NCI-H1436 (cell line): ENCODE measurements at regions not wholly inside any gene's neighbourhood (a gene's known extent, or its start where the extent isn't known, plus 50 kb on each side); places are given as distances from the start of the nearest gene placed in this dataset.

Source experiments
- DNase-seq: peaks from one replicate; lab custom pipeline; 2025; lab: John Stamatoyannopoulos, UW

DNA sequence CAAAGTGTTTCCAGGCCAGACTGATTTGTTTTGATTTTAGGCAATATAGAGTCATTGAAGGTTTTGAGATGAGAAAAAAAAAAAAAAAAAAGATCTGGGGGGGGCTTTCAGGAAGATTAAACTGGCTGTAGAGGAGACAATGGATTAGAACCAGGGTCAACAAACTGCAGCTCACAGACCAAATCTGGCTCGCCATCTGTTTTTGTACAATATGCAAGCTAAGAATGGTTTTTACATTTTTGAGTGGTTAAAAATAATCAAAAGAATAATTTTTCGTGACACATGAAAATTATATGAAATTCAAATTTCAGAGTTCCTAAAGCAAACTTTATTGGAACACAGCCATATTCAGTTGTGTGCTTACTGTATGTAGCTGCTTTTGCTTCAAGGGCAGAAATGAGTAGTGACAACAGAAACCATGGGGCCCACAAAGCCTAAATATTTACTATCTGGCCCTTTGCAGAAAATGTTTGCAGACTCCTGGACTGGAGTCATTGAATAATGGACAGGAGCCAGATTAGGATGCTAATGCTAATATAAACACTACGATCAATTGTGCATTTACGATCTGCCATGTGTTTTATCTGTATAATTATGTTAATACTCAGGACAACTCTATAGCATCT, 375.7 kb upstream of the DAB1 start:
- DNase-seq: no peak

DNA sequence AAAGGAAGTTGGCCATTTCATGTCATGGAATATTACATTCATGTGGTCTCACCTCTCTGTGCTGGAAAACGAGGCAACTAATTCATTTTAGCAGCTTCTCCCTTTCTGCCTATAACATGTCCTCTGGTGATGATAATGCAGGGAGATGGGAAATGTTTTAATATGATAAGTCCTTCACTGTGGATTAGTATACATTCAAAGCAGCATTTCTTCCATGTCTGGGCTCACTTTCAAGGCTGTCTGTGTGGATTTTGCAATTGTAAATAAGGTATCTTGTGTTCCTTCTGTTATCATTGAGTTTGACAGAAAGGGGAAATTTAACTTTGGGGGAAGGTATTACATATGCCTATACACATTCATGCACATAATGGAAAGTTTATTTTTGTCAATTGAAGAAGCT, 374.7 kb upstream of the DAB1 start:
- DNase-seq: no peak

DNA sequence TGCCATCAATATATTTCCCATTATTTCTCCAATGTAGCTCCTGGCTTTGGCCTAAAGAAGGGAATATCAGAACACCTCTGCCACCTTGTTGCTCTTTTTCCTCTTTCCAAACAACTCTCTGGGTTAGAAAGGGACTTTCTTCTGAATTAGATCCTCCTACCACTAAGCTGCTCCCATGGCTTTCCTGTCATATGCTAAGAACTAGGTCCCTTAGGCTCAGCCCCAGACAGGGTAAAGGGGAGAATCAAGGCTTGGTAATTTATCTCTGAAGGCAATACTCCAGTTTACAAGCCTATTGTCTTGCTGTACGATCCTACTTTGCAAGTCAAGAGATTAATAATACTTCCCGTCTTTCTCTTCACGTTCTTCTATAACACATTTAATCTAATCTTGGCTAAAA, 373.2 kb upstream of the DAB1 start:
- DNase-seq: no peak

DNA sequence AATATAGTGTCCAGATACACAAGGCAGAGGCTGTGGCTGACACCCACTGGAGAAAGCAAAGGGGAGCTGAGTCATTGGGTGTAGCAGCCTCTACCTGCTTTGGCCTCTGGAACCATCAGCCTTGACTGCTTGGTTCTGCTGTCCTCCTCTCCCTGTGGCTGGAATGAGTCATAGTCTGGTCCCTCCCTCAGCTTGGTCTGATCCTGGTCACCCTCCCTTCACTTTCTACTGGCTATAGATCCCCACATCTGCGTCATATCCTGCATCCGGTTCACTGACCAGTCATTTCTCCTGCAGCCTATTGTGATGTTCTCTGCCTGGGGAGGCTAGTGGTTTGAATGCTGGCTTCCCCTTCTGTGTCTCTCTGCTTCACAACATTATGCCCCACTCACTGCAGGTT, 372.8 kb upstream of the DAB1 start:
- no peak for DNase-seq

DNA sequence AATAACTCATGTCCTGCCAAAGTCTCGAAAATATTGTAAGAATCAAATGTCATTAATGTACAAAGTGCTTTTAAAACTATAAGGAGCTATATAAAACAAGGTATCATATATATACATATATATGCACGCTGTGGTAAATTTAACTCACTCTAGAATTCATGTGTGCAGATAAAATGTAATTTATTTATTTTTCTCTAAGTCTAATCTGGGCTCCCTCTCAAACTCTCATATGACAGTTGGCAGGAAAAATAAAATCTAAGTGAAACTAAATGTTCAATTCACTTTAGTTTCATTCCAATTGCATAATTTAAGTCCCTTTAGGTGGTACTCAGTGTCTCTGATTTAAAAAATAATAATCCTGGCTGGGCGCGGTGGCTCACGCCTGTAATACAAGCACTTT, 372.0 kb upstream of the DAB1 start:
- DNase-seq: no peak

DNA sequence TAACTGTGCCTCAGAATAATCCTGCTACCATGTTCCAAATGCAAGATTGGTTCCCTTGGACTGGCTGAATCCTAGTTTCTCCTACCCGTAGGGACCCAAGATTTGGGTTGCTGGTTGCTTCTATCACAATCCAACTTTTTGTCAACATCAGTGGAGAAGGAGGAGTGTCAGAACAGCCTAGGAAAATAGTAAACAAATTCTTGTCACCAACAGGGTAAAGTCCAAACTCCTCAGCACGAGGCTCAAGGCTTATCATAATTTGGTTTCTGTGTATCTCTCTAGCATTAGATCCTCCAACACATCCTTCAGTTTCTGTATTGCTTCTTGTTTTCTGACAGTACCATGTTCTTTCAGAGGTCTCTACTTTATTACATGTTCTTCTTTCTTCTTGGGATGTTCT, 370.2 kb upstream of the DAB1 start:
- DNase-seq: no peak

DNA sequence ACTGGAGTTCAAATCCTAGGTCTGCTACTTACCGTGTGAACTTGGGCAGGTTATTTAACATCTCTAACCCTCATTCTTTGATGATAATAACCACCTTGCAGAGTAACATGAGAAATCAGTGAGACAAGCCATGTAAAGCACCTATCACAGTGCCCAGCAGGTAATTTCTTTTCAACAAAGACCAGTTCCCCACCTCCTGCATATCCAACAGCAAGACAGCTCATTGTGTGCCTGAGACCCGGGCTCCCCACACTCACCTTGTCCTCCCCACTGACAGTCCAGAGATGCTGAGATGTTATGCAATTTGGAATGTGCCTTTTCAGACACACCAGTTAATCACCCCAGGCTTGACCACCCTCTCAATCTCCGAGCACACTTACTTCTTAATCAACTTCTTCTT, 367.6 kb upstream of the DAB1 start:
- no peak for DNase-seq

DNA sequence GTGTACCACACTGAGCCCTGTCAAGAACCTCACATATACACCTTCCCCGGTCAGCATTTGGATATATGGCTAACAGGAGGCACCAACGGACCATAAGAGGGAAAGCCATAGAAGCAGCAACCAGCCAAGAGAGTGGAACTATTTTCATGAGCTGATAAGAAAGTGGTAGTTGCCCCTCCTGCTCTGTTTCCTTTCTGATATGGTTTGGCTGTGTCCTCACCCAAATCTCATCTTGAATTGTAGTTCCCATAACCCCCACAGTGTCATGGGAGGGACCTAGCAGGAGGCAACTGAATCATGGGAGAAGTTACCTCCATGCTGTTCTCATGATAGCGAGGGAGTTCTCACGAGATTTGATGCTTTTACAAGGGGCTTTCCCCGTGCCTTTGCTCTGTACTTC, 366.1 kb upstream of the DAB1 start:
- DNase-seq: no peak

DNA sequence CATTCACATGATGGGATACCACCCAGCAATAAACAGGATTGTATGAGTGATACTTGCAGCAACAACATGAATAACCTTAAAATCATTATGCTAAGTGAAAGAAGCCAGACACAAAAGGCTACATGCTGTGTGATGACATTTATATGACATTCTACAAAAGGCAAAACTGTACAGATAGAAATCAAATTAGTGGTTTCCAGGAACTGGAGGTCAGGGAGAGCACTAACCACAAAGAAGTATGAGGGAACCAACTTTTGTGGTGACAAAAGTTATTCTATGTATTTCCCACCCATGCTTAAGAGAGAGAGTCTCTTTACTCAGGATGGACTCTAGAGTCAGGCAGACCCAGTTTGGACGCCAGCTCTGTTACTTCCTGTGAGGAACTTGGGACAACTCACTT, 364.5 kb upstream of the DAB1 start:
- no peak for DNase-seq

DNA sequence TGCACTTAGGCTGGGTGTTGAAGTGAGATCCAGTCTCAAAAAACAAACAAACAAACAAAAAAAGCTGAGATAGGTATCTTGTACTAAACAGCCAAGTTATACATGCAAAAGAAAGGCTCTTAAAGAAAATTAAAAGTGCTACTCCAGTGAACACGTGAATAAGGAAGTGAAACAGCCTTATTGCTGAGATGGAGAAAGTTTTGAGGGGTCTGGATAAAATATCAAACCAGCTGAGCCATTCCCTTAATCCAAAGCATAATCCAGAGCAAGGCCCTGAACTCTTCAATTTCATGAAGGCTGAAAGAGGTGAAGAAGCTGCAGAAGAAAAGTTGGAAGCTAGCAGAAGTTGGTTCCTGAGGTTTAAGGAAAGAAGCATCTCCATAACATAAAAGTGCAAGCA, 360.5 kb upstream of the DAB1 start:
- no peak for DNase-seq

DNA sequence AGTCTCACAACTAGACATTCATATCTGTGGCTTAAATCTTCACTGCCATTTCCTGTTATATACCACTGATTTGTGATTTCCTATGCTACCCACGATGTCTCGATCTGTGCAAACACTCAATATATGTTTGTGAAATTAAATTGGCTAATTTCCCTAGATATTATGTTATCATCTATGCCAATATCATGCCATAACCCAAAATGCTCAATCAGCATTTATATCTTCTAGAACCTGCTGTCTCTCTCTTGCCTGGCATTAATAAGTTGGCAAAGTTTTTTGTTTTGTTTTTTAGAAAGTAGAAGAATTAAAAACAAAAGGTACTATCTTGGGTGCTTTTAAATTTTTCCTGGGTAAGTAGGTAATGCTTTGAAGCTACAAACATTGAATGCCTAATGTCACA, 358.5 kb upstream of the DAB1 start:
- no peak for DNase-seq

DNA sequence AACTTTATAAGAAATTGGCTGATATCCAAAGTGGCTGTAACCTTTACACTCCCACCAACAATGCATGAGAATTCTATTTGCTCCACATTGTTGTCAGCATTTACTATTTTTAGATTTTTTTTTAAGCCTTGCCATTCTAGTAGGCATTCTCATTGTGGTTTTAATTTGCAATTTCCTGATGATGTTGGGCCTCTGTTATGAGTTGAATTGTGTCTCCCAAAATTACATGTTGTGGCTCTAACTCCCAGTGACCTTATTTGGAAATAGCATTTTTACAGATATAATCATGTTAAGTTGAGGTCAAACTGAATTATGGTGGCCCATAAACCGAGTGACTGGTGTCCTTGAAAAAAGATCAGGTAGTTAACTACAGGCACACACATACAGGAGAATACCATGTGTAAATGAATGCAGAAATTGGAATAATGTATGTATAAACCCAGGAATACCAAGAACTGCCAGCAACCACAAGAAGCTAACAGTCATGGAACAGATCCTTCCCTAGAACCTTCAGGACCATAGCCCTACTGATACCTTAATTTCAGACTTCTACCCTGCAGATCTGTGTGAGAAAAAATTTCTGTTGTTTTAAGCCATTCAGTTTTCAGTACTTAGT, 348.8 kb upstream of the DAB1 start:
- DNase-seq: no peak

DNA sequence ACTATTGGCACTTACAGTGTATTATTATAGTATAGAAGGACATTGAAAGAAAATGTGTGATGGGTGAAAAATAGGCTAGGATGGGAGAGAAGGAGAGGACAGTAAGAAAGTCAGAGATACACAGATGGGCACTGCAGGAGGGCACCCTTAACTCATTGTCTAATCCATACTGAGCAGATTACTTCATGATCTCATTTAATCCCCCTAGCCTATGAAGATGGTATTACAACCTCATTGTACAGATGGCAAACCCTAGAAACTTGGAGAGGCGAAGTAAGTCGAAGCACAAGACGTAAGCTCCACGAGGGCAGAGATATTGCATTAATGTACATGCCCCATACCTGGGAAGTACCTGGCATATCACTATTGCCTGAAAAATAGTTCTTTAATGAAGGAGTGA, 346.9 kb upstream of the DAB1 start:
- DNase-seq: peak; percentile 15

DNA sequence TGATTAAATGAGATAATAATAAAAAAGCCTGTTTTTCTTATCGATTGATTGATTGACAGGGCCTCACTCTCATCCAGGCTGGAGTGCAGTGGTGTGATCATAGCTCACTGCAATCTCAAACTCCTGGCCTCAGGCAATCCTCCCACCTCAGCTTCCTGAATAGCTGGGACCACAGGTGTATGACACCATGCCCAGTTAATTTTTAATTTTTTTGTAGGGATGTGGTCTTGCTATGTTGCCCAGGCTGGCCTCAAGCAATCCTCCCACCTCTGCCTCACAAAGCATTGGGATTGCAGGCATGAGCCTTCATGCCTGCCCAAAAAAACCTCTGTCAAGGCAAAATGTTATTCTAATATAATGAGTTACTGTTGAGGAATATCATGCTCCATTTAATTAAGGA, 346.4 kb upstream of the DAB1 start:
- DNase-seq: no peak

DNA sequence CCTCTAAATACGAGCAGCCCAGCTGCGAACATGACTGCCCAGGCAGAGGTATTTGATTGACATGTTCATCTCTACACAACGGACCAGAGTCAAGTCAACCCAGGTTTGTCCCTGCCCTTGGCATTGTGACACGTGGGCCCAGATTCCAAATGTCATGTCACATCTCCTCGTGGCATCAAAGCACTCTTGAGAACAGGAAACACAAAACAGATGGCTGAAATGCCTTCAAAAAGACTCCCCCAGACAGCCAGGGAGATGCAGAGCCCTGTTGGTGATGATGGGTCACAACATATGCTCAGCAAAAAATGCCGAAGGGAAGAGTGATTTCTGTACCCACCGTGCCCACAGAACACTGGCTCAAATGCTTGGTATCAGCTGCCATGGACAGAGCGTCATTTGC, 337.8 kb upstream of the DAB1 start:
- DNase-seq: no peak

DNA sequence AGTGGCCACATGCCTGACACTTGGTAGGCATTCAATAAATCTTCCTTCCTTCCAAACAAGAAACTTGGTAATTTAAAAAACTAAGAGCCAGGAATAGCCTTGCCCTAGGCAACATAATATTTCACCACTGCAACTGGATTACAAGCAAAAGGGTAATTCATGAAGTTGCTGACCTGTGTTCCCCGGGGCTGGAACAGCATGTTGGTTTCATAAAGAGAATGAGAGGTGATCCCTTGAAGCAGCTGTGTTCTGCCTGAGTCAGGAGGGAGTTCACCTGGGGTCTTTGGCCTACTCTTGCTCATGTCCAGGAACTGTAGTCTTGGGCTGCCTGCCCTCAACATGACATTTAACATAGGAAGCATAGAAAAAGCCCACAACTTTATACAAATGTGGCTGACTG, 329.0 kb upstream of the DAB1 start:
- DNase-seq: no peak

DNA sequence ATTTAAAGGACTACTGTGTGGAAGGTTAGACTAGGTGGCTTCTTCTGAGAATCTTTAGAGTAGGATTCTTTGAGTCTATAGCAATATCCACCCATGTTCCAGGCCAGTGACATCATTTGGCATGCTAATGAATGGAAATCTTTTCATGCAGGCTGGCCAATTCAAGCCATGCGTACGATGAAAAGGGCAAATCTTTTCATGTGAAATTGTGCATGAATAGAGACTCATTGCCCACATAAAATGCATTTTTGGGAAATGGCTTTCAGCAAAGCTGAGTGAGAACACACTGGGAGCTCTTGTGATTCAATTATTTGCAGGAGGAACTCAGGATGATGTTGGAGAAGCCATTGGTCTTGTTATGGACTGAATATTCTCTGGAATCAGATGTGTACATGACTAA, 324.9 kb upstream of the DAB1 start:
- no peak for DNase-seq

DNA sequence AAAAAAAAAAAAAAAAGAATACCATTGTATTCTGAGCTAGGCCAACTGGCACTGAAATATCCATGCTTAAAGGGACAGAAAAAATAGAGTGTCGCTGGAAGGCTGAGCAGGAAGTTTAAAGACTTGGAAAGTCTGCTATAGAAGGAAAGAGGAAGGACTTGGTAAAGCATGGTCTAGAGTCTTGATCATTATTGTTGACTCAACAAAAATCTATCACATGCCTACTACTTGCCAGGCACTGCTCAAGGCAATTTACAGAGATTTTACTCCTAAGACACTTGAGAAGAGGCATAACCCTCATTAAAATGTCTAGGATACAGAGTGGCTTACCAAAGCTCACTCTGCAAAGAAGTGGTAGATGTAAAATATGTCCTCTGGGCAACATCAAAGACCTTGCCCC, 324.0 kb upstream of the DAB1 start:
- DNase-seq: no peak

DNA sequence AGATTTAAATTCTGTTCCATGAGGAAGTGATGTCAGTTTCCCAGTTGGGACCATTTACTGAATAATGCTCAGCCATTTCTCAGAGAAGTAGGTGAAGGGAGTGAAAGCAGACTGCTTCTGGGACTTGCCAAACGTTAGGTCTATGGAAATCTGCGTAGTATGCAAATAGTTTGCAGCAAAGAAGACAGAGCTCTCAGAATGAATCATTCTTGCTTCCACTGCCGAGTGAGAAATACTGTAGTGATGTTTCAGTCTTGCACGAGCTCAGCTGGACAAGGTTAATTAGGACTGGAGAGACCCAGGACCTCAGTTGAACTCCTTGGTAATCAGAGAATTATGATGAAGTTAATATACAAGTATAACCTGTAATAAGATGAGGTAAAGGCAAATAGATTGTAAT, 317.7 kb upstream of the DAB1 start:
- DNase-seq: no peak

DNA sequence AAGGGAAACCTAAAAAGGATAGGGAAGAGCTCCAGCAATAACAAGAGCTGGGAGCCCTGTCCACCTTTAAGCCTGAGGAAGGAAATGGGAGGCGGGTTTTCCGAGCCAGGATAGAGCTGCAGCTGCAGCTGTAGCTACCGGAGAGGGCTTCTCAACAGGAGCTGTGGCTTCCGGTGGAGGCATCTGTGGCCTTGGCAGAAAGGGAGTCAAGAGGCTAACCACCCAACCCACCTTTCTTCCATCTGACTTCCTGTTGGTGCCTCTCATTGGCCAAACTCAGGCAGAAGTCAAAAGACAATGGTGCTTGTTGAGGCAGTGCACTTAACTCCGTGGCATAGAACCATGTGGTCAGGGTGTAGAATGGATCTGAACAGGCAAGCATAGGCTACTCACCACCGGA, 313.1 kb upstream of the DAB1 start:
- DNase-seq: no peak

DNA sequence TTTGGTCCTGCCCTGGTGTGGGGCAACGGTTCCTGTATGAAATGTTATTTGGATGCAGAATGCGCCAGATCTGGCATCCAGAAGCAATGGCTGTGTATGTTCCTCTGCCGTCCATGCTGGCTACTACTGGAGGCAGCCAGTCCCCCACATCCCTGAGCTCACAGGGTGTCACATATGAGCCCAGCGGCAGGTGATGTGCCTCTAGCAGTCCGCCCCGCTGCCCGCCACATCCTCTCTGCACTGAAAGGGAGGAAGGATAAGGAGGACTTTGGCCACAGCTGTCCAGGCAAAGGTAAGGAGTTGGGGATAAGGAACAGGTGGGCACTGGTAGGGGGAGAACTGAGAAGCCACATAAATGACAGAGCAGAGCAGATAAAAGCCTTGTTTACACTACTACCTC, 305.3 kb upstream of the DAB1 start:
- DNase-seq: no peak

DNA sequence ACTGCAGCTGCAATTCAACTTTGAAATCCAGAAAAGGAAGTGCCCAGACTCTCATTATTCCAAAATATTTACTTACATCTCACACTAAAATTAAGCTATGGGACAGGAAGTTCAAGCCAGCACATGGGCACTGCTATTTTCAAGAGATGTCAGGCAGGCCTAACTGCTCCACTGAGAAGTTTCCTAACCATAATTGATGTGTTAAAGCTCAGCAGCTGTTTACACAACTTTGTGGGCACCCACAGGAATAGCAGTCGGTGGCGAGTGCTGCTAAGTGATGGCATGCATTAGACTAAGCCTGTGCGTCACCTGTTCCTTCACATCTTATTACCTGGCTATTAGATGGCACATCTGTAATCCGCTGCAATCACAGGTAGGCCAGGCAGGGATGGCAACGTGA, 303.3 kb upstream of the DAB1 start:
- no peak for DNase-seq

DNA sequence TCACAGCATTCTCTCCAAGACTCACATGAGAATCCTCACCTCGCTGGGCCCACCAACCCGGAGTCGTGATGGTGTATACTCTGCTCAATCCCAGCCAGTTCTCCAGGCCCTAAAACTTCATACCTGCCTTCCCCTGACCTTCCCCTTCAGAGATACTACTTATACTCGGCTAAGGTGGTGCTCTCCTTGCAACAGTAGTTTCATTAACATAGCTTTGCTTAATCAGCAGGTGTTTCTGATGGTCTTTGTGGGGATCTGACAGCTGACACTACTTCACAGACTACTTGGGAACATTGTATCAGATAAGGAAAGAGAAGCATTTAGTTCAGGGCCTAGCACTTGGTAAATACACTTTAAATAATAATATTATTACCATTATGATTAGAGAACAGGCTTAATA, 301.5 kb upstream of the DAB1 start:
- no peak for DNase-seq

DNA sequence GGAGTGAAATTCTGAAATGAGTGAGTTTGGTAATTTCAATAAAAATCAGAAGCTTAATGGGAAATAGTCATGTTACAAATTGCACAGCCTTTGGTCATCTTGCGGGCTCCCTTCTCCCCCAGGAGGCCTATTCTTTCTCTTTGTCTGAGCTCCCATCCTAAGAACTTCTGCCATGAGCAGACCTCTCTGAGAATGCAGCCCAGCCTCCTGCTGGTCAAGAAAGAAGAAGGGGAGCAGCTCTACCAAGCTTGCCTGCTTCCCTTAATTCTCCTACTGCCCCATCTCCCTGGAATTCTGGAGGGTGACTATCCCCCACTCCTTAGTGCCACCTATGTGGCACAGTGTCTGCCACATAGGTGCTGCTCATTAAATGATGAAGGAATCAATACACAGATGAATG, 300.7 kb upstream of the DAB1 start:
- DNase-seq: no peak
